NCI-H774 (cell line): ENCODE measurements at regions not wholly inside any gene's neighbourhood (a gene's known extent, or its start where the extent isn't known, plus 50 kb on each side); places are given as distances from the start of the nearest gene placed in this dataset.

Experiments used
- DNase-seq: peaks from one replicate; lab custom pipeline; 2025; lab: John Stamatoyannopoulos, UW

DNA sequence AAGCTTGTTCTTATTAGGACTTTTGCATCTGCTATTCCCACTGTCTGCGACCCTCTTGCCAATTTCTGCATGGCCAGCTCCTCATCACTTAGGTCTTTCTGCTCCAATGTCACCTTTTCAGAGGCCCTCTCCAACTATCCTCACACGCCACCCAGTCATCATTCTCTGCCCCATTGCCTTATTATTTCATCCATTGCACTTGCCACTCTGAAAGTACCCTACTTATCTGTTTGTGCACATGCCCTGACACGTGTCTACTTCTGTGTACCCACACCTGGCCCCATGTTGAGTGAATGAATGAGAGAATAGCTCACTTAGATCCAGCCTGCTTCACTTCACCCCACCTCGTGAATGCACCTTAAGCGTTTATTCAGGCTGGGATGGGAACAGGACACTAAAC is 218.7 kb upstream of the TBX3 start:
- peak; percentile 50 for DNase-seq

DNA sequence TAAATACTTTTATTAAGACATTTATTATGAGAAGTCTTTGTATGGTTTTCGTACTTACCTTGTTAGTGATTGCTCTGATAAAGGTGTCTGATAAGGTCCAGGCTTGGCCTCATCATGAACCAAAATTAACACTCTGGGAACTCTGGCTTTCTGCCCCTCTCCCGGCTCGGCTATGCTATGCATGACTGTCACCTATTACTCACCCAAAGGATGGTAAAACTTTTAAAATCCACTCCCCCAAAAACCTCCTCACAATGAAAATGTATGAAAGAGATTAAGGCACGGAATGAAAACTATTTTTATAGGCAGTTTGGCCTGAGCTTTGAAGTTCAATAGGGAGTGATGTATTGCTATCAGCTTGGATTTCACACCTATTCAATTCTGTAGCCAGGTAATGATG is 217.3 kb upstream of the TBX3 start:
- no peak for DNase-seq

DNA sequence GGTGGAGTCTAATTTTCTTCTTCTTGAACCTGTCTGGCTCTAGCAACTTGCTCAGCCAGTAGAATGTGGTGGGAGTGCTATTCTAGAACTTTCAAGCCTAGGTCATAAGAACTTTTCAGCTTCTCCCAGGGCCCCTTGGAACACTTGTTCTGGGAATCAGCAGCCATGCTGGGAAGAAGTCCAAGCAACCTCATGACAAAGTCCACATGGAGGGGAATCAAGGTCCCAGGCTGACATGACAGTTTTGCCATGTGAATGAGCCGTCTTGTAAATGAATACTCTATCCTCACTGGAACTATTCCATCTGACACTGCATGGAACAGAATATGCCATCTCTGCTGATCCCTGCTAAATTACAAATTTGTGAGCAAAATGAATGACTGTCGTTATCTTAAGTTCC is 214.2 kb upstream of the TBX3 start:
- no peak for DNase-seq

DNA sequence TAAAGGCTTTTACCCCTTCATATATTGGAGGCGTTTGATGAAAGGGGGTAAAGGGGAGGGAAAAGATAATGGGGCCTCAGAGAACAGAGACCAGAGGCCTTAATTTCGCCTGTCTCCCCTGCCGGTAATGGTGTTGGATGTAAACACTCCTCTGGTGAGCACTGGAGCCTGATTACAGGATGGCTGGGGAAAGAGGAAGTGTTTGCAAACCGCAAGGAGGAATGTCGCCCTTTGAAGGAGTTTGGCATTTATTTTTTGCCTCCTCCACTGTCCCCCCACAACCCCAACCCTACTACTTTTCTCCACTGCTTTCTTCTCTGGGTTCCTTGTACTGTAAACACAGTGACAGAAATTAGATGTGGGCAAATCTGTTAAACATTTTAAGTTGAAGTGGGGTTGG is 211.9 kb upstream of the TBX3 start:
- DNase-seq, result no peak

GRCh38 chr12:114895081-114895480 is 211.1 kb upstream of the TBX3 start:
- no peak for DNase-seq

- peak; percentile 97 for DNase-seq
These were observed 210.1 kb upstream of the TBX3 start for GRCh38 chr12:114894076-114894475.

DNA sequence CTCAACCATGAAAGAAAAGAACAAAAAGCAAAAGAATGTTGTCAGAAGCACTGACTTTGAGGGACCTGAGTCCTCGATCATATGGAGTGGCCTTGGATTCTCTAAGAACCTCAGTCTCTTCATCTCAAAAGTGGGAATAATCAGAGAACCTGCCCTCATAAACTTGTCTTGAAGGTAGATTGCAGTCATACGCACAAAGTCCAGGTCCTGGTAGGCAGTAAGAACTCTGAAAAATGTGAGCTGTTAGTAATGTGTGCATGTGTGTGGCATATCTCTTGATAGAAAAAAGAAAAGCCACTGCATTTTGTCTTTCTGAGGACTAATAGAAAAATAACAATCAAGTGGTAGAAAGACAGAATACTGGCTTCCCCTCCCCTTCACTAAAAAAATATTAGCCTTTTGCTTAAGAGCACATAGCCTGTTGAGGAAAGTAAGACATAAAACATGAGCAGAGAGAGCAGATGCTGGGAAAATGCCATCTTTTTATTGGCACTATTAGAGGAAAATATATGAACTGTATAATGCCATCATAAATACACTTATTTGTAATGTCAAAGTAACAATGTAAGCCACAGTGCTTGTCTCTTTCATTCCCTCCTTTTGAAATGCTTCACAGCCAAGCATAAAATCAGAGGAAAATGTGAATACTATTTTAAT is 205.1 kb upstream of the TBX3 start:
- no peak for DNase-seq

- no peak for DNase-seq
These were observed 204.5 kb upstream of the TBX3 start for GRCh38 chr12:114888448-114888847.

- DNase-seq, result no peak
These were observed 201.5 kb upstream of the TBX3 start for GRCh38 chr12:114885501-114885900.

GRCh38 chr12:114884575-114884974 is 200.6 kb upstream of the TBX3 start:
- no peak for DNase-seq

DNA sequence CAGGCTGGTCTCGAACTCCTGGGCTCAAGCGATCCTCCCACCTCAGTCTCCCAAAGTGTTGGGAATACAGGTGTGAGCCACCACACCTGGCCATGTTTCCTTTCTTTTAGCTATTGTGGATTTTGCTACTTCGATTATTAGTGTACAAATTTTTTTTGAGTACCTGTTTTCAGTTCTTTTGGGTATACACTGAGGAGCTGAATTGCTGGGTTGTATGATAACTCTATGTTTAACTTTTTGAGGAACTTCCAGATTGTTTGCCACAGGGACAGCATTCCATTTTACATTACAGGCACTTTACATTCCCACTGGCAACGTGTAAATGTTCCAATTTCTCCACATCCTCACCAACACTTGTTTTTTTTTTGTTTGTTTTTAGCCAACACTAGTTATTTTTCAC is 198.1 kb upstream of the TBX3 start:
- DNase-seq, result no peak

DNA sequence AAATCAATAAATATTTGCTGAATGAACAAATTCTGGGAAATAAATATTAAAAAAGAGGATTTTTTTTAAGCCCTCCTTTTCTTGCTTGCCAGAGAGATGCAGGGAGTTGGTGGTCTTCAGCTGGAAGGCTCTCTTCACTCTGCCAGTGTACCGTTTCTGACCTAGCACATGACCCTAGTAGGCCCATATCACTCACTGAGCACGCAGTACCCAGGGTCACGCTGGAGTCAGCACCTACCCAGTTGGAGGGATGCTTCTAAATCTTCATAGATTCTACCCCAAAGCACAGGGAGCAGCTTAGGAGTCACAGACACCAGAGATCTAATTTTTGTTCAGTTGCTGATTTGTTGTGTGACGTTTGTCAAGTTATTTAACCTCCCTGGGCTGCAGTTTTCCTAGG is 195.4 kb upstream of the TBX3 start:
- no peak for DNase-seq

- DNase-seq, result no peak
These were observed 194.8 kb upstream of the TBX3 start for GRCh38 chr12:114878781-114879180.

DNA sequence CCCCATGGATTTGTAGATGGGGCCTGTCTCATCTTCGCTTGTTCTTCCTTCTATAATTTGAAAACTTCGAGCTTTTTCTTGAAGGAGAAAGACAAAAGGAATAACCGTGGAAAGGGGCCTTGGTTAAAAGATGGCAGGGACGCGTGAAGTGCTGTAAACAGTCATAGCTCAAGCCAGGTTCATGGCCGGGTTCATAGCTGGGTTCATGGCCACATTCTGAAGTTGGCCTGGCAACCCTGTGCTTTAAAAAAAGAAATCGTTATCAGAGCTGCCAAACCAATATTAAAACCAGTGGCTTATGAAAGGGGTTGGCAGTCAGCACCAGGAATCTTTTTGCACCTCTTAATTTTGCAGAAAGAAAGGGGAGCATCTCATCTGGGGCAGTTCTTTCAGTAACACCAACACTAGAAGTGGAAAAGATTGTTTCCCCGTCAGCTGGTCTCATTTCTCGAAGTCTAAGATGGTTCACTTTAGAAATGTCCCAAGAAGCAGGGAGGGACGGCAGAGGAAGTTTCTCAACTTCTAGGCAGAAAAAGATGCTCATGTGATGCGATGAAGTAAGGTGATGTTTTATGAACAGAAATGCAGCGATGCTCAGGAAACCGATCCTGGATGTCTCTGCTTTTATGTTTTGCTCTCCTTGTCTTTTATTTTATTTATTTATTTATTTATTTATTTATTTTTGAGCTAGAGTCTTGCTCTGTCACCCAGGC is 193.1 kb upstream of the TBX3 start:
- DNase-seq, result no peak

DNA sequence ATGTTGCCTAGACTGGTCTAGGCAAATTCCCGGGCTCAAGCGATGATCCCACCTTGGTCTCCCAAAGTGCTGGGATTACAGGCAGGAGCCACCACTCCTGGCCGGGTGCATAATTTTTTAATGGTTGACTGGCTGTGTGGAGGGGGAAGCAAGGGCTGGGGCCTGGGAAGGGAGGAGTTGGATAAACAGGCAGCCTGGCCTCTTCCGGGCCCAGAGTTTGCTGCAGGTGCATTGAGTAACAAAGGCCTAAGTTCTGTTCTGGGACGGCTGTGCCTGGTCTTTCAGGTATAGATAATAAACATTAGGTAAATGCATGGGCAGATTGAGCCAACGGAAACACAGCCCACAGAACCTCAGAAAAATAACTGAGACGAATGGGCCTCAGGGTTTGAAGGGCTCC is 191.3 kb upstream of the TBX3 start:
- DNase-seq, result no peak

- DNase-seq, result no peak
These were observed 189.7 kb upstream of the TBX3 start for GRCh38 chr12:114873656-114874055.

DNA sequence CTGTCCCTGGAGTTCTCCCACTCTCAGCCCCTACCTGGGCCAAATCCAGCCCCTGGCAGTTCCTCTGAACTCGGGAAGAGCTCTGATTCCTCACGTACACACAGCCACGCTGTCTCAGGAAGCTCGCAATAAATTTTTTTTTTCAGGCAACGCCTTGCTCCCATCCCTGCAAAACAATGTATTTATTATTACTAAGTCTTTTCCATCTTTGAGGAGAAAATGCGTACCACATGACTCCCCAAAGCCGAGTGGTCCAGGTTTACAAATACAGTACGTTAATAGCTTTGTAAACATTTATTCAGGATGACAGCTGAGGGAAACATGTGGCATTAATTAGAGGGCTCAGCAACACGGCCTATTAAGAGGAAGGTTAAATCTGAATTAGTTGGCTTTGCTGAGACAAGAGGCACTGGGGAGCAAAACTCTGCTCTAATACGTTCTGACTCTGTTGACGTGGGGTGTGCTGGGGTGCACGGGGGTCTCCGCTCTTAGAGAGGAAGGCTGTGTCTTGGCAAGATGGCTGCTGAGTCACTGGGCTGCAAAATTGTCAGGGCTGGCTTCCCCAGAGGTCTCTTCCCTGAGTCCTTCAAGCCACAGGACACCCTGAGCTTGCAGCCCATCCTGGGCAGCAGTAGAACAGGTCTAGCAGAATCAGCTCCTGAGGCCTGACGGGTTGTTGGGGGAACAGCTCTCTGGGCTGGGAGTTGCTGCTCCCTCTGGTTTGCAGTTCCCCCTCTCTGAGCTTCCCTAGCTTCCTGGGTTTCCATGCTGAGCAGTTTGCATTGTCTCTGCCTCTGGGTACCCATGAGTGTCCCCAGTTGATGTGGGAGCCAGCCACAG is 185.2 kb upstream of the TBX3 start:
- DNase-seq, result peak; percentile 71

DNA sequence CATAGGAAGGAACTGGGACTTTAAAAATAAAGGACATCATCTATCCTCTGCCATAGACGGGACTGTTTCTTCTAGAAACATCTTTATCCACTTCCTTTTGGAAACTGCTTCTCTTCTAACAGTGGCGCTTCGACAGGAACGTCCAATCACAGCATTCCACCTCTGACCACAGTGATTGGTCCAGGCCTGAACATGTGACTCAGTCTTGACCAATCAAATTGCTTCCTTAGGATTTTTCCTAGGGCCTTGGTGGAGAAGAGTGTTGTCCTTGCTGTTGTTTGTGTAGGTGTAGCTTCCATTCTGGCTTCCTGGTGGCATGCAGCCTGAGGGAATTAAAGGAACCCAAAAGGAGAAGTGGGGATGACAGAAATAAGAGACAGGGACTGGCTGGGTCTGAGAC is 182.4 kb upstream of the TBX3 start:
- no peak for DNase-seq

GRCh38 chr12:114864837-114865551 is 181.0 kb upstream of the TBX3 start:
- no peak for DNase-seq

GRCh38 chr12:114863911-114864310 is 179.9 kb upstream of the TBX3 start:
- DNase-seq, result no peak

DNA sequence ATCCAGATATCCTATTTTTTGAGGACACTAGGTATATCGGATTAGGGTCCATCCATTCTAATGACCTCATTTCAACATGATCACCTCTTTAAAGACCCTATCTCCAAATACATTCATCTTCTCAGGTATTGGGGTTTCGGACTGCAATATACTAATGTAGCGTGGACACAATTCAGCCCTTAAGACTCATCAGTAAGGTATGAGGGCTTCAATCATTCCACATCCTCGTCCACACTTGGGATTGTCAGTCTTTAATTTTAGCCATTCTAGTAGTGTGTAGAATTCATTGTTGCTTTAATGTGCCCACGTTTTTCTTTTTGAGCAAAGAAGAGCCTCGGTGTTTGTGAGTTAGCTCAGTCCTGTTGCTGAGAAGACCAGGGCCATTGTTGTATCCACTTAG is 177.0 kb upstream of the TBX3 start:
- DNase-seq, result no peak

DNA sequence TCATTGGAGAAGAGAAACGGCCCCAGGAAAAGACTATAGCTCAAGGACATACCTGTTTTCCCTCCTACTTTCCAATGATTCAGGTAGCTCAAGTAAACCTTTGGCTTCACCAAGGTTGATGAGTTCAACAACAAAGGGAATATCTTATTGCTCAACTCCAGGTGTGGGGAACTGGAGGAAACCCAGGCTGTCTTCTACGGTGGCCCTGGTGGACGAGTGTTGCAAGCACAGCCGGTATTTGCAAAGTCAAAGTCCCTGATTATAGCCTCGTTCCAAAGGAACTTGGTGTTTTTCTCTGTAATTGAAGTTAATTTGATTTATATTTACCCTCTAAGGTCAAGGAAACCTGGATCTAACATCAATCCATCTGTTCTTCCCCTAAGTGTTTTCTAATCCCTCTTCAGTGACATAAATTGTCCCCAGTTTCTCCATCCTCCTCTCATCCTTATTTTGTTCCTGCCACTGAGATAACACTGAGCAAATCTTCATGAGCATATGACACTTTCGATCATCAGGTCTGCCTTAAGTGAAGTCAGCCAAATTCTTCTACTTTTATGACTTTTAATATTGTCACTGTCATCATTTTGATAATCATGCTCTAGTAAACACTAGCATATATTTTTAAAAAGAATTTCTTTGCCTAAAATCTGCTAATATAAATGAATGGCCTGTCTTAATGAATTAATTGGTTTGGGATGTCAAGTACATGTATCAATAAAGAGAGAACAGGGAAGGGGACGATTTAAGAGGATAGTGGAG is 174.6 kb upstream of the TBX3 start:
- no peak for DNase-seq
